Right lobe of liver (tissue), 4 donors: ENCODE measurements at regions not wholly inside any gene's neighbourhood (a gene's known extent, or its start where the extent isn't known, plus 50 kb on each side); places are given as distances from the start of the nearest gene placed in this dataset.

Source experiments
- POLR2A ChIP-seq: fragments of 450-650 bp; IDR thresholded peaks from one replicate; pipeline ENCODE4 v1.6.1; 2017; ENCODE audit warnings: antibody characterized with exemption, mild to moderate bottlenecking
- TF ChIP-seq, protein P1 (sequence below), 4 donors: fragments of 200-600 bp in 3 of 4; fragments of 450-650 bp in 1 of 4; IDR thresholded peaks; one replicate each; pipeline versions ENCODE4 v1.5.1 to v1.8.0; 2016 to 2022; ENCODE audit warnings: antibody characterized with exemption in 4 of 4, mild to moderate bottlenecking in 2 of 4
- donor health status: DM: no; HTN: no; CAD: no.
- donor health status: DM: no; HTN: no; CAD: no.
- donor health status: DM: no; HTN: yes; CAD: no.

GRCh38 chr5:110865400-110866094 is 126.7 kb downstream of the SLC25A46 start:
- TF ChIP-seq, protein P1, sequence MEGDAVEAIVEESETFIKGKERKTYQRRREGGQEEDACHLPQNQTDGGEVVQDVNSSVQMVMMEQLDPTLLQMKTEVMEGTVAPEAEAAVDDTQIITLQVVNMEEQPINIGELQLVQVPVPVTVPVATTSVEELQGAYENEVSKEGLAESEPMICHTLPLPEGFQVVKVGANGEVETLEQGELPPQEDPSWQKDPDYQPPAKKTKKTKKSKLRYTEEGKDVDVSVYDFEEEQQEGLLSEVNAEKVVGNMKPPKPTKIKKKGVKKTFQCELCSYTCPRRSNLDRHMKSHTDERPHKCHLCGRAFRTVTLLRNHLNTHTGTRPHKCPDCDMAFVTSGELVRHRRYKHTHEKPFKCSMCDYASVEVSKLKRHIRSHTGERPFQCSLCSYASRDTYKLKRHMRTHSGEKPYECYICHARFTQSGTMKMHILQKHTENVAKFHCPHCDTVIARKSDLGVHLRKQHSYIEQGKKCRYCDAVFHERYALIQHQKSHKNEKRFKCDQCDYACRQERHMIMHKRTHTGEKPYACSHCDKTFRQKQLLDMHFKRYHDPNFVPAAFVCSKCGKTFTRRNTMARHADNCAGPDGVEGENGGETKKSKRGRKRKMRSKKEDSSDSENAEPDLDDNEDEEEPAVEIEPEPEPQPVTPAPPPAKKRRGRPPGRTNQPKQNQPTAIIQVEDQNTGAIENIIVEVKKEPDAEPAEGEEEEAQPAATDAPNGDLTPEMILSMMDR (IDR thresholded peaks at IDR 0.05), result peak; percentile 31 to 57 (median 38)
- TF ChIP-seq POLR2A, result no peak
